ENCODE measurements at regions not wholly inside any gene's neighbourhood (a gene's known extent, or its start where the extent isn't known, plus 50 kb on each side); places are given as distances from the start of the nearest gene placed in this dataset.

DNA sequence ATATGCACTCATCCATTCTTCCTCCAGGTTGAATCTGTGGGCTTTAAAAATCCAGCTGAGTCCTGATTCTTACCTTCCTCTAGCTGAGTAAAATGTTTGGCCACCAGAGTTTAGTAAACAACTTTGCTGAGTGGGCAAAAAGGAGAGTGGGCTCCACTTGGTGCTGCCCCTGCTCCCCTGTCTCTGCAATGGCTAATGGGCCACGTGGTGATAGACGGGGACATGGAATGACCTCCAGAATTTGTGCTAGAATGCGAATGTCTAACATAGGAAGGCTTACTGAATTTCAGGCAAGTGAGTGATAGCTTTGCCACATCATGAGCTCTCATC is 137.3 kb upstream of the CES5A start:
- no peak for DNase-seq (ENCODE audit: low read depth)
- TF ChIP-seq, protein P1, sequence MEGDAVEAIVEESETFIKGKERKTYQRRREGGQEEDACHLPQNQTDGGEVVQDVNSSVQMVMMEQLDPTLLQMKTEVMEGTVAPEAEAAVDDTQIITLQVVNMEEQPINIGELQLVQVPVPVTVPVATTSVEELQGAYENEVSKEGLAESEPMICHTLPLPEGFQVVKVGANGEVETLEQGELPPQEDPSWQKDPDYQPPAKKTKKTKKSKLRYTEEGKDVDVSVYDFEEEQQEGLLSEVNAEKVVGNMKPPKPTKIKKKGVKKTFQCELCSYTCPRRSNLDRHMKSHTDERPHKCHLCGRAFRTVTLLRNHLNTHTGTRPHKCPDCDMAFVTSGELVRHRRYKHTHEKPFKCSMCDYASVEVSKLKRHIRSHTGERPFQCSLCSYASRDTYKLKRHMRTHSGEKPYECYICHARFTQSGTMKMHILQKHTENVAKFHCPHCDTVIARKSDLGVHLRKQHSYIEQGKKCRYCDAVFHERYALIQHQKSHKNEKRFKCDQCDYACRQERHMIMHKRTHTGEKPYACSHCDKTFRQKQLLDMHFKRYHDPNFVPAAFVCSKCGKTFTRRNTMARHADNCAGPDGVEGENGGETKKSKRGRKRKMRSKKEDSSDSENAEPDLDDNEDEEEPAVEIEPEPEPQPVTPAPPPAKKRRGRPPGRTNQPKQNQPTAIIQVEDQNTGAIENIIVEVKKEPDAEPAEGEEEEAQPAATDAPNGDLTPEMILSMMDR (IDR thresholded peaks at IDR 0.05; ENCODE audit: control insufficient read depth, extremely low read depth, insufficient read depth), result no peak
- H3K4me3 ChIP-seq (ENCODE audit: low read depth, low read length), result no peak overlapping the region

DNA sequence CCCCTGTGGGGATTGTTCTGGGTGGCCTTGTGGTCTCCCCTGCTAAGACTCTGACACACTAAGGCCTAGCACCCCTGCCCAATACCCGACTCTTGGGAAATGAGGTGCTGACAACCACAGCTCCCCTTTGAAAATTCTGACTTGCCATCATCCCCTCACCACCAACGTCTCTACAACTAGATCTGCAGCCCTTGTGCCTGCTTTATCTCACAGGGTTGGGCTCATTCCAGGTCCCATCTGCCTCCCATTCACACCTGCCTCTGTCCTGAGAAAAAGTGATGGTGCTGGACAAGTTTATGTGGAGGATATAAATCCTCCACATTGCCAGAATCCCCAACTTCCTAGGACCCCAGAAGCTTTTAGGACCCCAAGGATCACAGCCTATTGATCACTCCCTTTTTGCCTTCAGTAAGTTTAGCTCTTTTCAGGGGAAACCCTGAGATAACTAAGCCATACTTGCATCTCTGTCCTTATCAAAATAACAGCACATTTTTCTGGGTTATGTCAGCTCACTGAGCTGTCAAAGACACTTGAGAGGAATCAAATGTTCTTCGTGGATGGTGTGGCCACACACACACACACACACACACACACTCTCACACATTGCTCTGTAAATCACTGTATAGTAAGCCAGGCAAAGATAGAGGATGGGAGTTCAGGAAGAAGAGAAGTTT is 136.8 kb upstream of the CES5A start:
- TF ChIP-seq, protein P1 (IDR thresholded peaks at IDR 0.05; ENCODE audit: control insufficient read depth, extremely low read depth, insufficient read depth), result no peak
- no peak overlapping the region for H3K4me3 ChIP-seq (ENCODE audit: low read depth, low read length)
- DNase-seq (ENCODE audit: low read depth), result no peak

GRCh38 chr16:56005958-56006357 is 130.8 kb upstream of the CES5A start:
- TF ChIP-seq, protein P1 (IDR thresholded peaks at IDR 0.05; ENCODE audit: control insufficient read depth, extremely low read depth, insufficient read depth), result no peak
- no peak overlapping the region for H3K4me3 ChIP-seq (ENCODE audit: low read depth, low read length)
- DNase-seq (ENCODE audit: low read depth), result no peak

GRCh38 chr16:55999683-56000082 is 124.5 kb upstream of the CES5A start:
- DNase-seq (ENCODE audit: low read depth), result no peak
- no peak overlapping the region for H3K4me3 ChIP-seq (ENCODE audit: low read depth, low read length)
- TF ChIP-seq, protein P1 (IDR thresholded peaks at IDR 0.05; ENCODE audit: control insufficient read depth, extremely low read depth, insufficient read depth), result no peak

GRCh38 chr16:55993088-55993487 is 117.9 kb upstream of the CES5A start:
- no peak overlapping the region for H3K4me3 ChIP-seq (ENCODE audit: low read depth, low read length)
- no peak for DNase-seq (ENCODE audit: low read depth)
- TF ChIP-seq, protein P1 (IDR thresholded peaks at IDR 0.05; ENCODE audit: control insufficient read depth, extremely low read depth, insufficient read depth), result no peak

GRCh38 chr16:55992551-55992950 is 117.4 kb upstream of the CES5A start:
- TF ChIP-seq, protein P1 (IDR thresholded peaks at IDR 0.05; ENCODE audit: control insufficient read depth, extremely low read depth, insufficient read depth), result no peak
- H3K4me3 ChIP-seq (ENCODE audit: low read depth, low read length), result no peak overlapping the region
- DNase-seq (ENCODE audit: low read depth), result no peak

GRCh38 chr16:55991843-55992242 is 116.7 kb upstream of the CES5A start:
- no peak for DNase-seq (ENCODE audit: low read depth)
- TF ChIP-seq, protein P1 (IDR thresholded peaks at IDR 0.05; ENCODE audit: control insufficient read depth, extremely low read depth, insufficient read depth), result no peak

More at GRCh38 chr16:55991843-55992242, 116.7 kb upstream of the CES5A start:
- no peak overlapping the region for H3K4me3 ChIP-seq (ENCODE audit: low read depth, low read length)

Data from LNCaP clone FGC (cell line).